H4 (cell line): ENCODE measurements at regions not wholly inside any gene's neighbourhood (a gene's known extent, or its start where the extent isn't known, plus 50 kb on each side); places are given as distances from the start of the nearest gene placed in this dataset.
"Not testable (repeated sequence)": the region's sequence is repeated elsewhere in the genome, so short reads cannot be mapped to it uniquely, and the experiment has no call there.

ENCODE experiments used
- DNase-seq: peaks from one replicate; pipeline ENCODE4 v3.0.0-alpha.2; 2015; ENCODE audit warnings: low spot score

GRCh38 chr2:34827398-34827797 lies 1228.3 kb upstream of the FAM98A start:
- no peak for DNase-seq

GRCh38 chr2:34825686-34826085 lies 1226.6 kb upstream of the FAM98A start:
- no peak for DNase-seq

GRCh38 chr2:34822616-34823015 lies 1223.5 kb upstream of the FAM98A start:
- DNase-seq: no peak

- no peak for DNase-seq
These were observed 1216.1 kb upstream of the FAM98A start for GRCh38 chr2:34815052-34815741.

GRCh38 chr2:34810456-34810855 lies 1211.4 kb upstream of the FAM98A start:
- no peak for DNase-seq

- DNase-seq: no peak
These were observed 1209.3 kb upstream of the FAM98A start for GRCh38 chr2:34808426-34808825.

GRCh38 chr2:34806891-34807290 lies 1207.8 kb upstream of the FAM98A start:
- DNase-seq: no peak

- no peak for DNase-seq
These were observed 1207.3 kb upstream of the FAM98A start for GRCh38 chr2:34806396-34806795.

GRCh38 chr2:34799556-34799955 lies 1200.5 kb upstream of the FAM98A start:
- no peak for DNase-seq

GRCh38 chr2:34795586-34795985 lies 1196.5 kb upstream of the FAM98A start:
- not testable (repeated sequence) for DNase-seq

- no peak for DNase-seq
These were observed 1190.1 kb upstream of the FAM98A start for GRCh38 chr2:34789169-34789568.

GRCh38 chr2:34787341-34787740 lies 1188.2 kb upstream of the FAM98A start:
- DNase-seq: no peak

GRCh38 chr2:34785206-34785785 lies 1186.2 kb upstream of the FAM98A start:
- DNase-seq: no peak

- DNase-seq: no peak
These were observed 1185.6 kb upstream of the FAM98A start for GRCh38 chr2:34784701-34785100.

GRCh38 chr2:34750742-34751141 lies 1151.6 kb upstream of the FAM98A start:
- not testable (repeated sequence) for DNase-seq

- no peak for DNase-seq
These were observed 1148.5 kb upstream of the FAM98A start for GRCh38 chr2:34747643-34748042.

- DNase-seq: no peak
These were observed 1139.6 kb upstream of the FAM98A start for GRCh38 chr2:34738691-34739090.

- DNase-seq: no peak
These were observed 1138.0 kb upstream of the FAM98A start for GRCh38 chr2:34737146-34737545.

- DNase-seq: no peak
These were observed 1137.4 kb upstream of the FAM98A start for GRCh38 chr2:34736482-34736881.

GRCh38 chr2:34734662-34735061 lies 1135.6 kb upstream of the FAM98A start:
- no peak for DNase-seq

GRCh38 chr2:34734042-34734441 lies 1134.9 kb upstream of the FAM98A start:
- DNase-seq: no peak

- no peak for DNase-seq
These were observed 1132.2 kb upstream of the FAM98A start for GRCh38 chr2:34731292-34731691.

- DNase-seq: no peak
These were observed 1130.7 kb upstream of the FAM98A start for GRCh38 chr2:34729845-34730244.

- no peak for DNase-seq
These were observed 1125.0 kb upstream of the FAM98A start for GRCh38 chr2:34724107-34724506.
